GM12892 (cell line): ENCODE measurements at regions not wholly inside any gene's neighbourhood (a gene's known extent, or its start where the extent isn't known, plus 50 kb on each side); places are given as distances from the start of the nearest gene placed in this dataset.

Source experiments
- POLR2A ChIP-seq: IDR thresholded peaks from 2 replicates; pipeline ENCODE4 v1.6.1; 2011; ENCODE audit warnings: low read depth, low read length, control low read depth
- POLR2AphosphoS5 ChIP-seq: IDR thresholded peaks from 2 replicates; pipeline ENCODE4 v1.6.1; 2011; ENCODE audit warnings: low read depth, low read length, control low read depth

- TF ChIP-seq POLR2AphosphoS5: no peak
- TF ChIP-seq POLR2A: no peak
Observed at GRCh38 chr13:69524459-69525150, 583.0 kb upstream of the ATXN8OS start.
